Middle frontal gyrus (tissue), 1 donor: ENCODE measurements at regions not wholly inside any gene's neighbourhood (a gene's known extent, or its start where the extent isn't known, plus 50 kb on each side); places are given as distances from the start of the nearest gene placed in this dataset.

ENCODE experiments used
- DNase-seq: peaks from one replicate; pipeline ENCODE4 v3.0.0-alpha.2; 2015; ENCODE audit warnings: low spot score; ENCODE audit errors: extremely low spot score

GRCh38 chr1:4973341-4973740 is 318.9 kb downstream of the AJAP1 start:
- DNase-seq: no peak

GRCh38 chr1:4972761-4973320 is 318.4 kb downstream of the AJAP1 start:
- no peak for DNase-seq

GRCh38 chr1:4971666-4972065 is 317.3 kb downstream of the AJAP1 start:
- no peak for DNase-seq

DNA sequence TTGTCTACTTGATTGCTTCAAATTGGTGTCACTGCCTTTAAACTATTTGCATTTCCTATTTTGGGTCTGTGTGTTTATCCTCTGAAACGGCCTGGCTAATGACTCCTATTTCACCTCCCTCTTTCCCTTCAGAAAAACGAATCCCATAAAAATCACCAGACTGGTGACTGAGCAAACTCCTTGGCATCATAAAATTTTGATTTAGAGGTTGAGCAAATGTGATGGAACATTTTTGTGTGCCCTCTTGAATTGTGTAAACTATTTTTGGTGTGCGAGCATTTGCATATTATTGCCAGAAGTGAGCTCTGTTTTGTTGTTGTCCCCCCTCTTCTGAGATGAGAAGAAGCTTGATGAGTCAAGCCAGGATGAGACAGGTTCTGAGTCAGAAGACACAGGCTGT is 316.1 kb downstream of the AJAP1 start:
- no peak for DNase-seq

DNA sequence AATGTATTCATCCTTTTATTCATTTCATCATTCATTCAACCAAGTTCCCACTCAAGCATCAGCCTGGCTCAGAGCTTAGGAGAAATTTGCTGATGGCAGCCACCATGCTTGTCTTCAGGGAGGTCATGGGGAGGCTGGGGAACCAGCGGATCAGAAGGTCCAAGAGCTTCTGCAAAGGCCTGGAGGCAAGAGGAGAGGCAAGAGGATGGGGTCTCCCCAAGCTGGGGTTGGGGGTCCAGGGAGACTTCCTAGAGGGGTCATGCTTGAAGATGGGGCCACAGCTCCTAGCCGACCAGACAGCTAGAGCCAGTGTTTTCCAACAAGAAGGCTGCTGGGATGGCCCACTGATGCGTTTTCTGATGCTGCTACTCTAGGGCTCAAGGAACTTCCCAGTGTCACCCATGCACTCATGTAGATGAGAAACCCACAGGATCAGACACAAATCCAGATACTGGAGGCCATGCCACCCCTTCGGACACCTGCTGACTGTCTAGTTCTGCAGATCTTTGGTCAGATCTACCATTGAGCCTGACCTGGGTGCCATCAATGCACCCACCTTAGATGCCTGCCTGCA is 315.2 kb downstream of the AJAP1 start:
- no peak for DNase-seq

DNA sequence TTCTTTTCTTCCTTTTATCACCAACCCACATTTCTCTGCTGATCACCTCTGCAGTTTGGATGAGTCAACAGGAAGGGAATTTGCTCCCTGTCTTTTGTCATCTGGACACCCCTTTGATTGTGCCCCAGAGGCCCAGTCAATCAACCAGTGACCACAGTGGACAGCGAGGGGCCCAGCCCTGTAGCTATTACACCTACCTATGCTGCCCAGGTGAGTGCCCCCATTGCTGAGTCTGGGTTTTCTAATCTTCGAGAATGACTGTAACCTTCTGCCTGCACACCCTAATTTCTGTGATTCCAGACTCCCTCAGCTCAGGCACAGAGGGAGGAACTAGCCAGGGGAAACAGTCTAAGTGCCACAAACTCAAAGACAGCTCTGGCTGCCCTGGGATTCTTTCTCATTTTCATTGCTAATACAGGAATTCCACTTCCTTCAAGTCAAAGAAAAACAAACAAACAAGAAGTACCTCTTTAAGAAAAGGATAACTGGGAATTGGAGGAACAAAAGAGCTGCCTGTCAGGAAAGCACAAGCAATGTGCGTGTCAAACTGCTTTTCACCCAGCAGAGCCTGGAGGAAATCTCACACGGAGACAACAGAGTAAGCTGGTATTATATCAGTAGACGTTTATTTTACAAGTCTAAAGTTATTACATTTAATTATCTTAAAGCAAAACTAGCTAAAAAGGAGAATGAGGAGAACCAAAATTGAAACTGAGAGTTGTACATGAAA is 311.1 kb downstream of the AJAP1 start:
- no peak for DNase-seq

- no peak for DNase-seq
Observed at GRCh38 chr1:4964634-4965345, 310.4 kb downstream of the AJAP1 start.

GRCh38 chr1:4963251-4963650 is 308.8 kb downstream of the AJAP1 start:
- no peak for DNase-seq

- no peak for DNase-seq
Observed at GRCh38 chr1:4962836-4963235, 308.4 kb downstream of the AJAP1 start.

- DNase-seq: no peak
Observed at GRCh38 chr1:4961935-4962645, 307.7 kb downstream of the AJAP1 start.

DNA sequence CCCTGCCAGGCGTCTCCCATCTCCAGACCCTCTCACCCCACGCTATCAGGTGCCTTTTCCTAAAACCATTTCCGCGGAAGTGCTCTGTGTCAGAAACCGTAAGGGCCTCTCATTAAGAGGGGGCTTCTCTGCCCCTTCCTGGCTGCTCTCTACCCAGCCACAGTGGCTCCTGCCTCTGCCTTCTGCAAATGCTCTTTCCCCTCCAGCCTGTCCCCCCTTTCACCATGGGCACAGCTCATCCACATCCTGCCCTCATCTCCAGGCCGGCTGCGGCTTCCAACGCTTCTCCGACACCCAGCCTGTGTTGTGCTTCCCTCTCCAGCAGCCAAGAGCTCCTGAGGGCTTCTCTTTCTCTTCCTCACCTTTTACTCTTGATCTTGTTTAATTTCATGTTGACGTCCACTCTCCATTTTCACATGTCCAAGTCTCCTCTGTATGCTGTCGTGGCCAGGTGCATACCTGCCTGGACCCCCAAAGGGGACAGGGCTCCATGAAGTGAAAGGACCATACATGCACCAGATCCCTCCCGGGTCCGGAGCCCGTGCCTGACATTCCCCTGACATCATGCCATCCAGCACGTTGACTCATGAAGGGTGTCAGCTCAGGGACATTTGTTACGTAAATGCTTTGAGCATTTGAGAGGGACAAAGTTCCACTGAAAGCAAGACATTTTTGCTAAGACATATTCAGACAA is 306.5 kb downstream of the AJAP1 start:
- no peak for DNase-seq

GRCh38 chr1:4960336-4960735 is 305.9 kb downstream of the AJAP1 start:
- DNase-seq: no peak

GRCh38 chr1:4959216-4959615 is 304.8 kb downstream of the AJAP1 start:
- no peak for DNase-seq

GRCh38 chr1:4957027-4957426 is 302.6 kb downstream of the AJAP1 start:
- no peak for DNase-seq

DNA sequence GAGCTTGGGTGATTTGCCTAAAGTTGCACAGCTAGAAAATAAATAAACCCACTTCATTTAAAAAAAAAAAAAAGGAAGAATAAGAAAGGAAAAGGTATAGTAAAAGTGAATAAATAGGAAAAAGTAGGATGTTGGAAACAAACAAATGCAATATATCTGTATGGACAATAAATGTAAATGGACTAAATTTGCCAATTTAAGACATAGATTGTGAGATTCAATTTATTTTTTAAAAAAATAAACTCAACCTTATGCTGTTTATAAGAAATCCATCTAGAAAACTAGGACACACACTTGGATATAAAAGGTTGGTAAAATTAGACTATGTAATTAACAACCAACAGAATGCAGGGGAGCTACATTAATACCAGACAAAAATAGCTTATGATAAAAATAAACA is 300.0 kb downstream of the AJAP1 start:
- DNase-seq: no peak

- DNase-seq: no peak
Observed at GRCh38 chr1:4951601-4952000, 297.2 kb downstream of the AJAP1 start.

DNA sequence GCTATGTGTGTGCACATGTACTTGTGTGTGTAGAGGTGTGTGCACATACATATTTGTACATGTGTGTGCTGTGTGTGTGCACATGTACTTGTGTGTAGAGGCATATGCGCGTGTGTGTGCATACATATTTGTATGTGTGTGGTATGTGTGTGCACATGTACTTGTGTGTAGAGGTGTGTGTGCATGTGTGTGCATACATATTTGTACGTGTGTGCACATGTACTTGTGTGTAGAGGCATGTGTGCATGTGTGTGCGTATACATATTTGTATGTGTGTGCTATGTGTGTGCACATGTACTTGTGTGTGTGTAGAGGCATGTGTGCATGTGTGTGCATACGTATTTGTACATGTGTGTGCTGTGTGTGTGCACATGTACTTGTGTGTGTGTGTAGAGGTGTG is 291.9 kb downstream of the AJAP1 start:
- DNase-seq: no peak

GRCh38 chr1:4944911-4945310 is 290.5 kb downstream of the AJAP1 start:
- no peak for DNase-seq

DNA sequence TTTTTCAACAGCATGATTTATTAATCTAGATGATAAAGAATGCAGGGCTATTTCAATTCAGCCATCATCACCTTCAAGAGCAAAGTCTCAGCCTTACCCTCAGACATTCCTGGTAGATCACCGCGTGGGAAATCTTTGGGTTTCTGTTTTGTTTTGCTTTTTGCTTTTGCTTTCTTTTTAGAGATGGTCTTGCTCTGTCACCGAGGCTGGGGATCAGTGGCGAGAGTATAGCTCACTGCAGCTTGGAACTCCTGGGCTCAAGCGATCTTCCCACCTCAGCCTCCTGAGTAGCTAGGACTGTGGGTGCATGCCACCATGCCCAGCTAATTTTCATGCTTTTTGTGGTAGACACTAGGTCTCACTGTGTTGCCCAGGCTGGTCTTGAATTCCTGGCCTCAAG is 289.7 kb downstream of the AJAP1 start:
- DNase-seq: no peak

DNA sequence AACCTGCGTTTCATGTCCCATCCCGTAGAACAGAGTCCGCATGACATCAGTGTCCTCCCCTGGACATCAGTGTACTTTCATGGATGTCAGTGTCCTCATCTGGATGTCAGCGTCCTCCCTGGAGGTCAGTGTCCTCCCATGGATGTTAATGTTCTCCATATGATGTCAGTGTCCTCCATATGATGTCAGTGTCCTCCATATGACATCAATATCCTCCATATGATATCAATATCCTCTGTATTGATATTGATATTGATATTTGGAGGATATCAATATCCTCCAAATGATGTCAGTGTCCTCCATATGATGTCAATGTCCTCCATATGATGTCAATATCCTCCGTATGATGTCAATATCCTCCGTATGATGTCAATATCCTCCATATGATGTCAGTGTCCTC is 284.9 kb downstream of the AJAP1 start:
- DNase-seq: no peak

DNA sequence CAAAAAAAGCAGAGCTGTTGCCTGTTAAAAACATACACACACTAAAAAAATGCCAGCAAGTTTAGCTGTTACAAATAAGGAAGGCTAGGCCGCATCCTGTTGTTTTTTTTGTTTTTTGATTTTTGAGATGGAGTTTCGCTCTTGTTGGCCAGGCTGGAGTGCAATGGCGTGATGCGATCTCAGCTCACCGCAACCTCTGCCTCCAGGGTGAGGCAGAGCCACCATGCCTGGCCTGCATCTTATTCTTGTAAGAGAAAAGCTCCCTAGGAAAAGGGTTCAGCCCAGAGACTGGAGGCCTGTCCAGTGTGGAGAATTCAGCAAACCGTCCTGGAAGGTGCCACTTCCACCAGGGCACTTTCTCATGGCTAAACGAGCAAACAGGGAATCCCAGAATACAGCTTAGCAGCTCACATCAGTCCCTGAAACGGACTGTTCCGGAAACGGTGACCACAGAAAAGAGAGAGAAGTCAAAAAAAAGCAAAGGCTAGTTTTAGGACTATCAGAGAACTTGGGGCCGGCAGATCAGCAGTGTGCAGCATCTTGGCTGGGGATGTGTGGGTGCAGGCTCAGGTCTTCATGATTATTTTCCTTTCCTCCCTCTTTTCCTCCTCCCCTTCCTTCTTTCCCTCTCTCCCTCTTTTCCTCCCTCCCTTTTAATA is 283.6 kb downstream of the AJAP1 start:
- no peak for DNase-seq
